AG10803 (cell line): ENCODE measurements at regions not wholly inside any gene's neighbourhood (a gene's known extent, or its start where the extent isn't known, plus 50 kb on each side); places are given as distances from the start of the nearest gene placed in this dataset.
"Not testable (repeated sequence)": the region's sequence is repeated elsewhere in the genome, so short reads cannot be mapped to it uniquely, and the experiment has no call there.

Source experiments
- DNase-seq: peaks from one replicate; pipeline ENCODE4 v3.0.0; 2010; ENCODE audit warnings: low read depth
- H3K4me3 ChIP-seq: 2 replicates; pipeline ENCODE4 v1.5.1; 2011; ENCODE audit warnings: mild to moderate bottlenecking, low read length, control low read depth
- TF ChIP-seq, protein P1 (sequence below): conservative IDR thresholded peaks from 2 replicates; pipeline ENCODE4 v1.5.1; 2011; ENCODE audit warnings: mild to moderate bottlenecking, low read length, control low read depth, inconsistent platforms

DNA sequence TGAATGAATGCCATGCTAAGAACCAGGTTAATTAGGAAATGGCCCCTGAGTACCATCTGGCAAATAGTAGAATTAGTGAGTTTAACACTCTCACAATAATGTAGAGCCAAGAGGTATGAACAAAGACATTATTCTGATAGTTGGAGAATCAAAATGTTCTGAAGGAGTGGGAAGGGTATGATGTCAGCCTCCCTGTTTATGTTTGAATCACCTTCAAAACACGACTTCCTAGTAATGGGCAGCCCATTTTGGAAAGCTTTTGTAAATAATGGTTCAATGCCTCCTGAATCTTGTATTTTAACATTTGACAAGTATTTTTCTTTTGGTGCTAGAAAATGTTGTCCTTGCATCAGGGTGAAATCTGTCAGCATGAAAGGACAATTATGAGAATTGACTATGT is 108.3 kb downstream of the DSEL start:
- no peak overlapping the region for H3K4me3 ChIP-seq
- DNase-seq = no peak
- TF ChIP-seq, protein P1, sequence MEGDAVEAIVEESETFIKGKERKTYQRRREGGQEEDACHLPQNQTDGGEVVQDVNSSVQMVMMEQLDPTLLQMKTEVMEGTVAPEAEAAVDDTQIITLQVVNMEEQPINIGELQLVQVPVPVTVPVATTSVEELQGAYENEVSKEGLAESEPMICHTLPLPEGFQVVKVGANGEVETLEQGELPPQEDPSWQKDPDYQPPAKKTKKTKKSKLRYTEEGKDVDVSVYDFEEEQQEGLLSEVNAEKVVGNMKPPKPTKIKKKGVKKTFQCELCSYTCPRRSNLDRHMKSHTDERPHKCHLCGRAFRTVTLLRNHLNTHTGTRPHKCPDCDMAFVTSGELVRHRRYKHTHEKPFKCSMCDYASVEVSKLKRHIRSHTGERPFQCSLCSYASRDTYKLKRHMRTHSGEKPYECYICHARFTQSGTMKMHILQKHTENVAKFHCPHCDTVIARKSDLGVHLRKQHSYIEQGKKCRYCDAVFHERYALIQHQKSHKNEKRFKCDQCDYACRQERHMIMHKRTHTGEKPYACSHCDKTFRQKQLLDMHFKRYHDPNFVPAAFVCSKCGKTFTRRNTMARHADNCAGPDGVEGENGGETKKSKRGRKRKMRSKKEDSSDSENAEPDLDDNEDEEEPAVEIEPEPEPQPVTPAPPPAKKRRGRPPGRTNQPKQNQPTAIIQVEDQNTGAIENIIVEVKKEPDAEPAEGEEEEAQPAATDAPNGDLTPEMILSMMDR = no peak

DNA sequence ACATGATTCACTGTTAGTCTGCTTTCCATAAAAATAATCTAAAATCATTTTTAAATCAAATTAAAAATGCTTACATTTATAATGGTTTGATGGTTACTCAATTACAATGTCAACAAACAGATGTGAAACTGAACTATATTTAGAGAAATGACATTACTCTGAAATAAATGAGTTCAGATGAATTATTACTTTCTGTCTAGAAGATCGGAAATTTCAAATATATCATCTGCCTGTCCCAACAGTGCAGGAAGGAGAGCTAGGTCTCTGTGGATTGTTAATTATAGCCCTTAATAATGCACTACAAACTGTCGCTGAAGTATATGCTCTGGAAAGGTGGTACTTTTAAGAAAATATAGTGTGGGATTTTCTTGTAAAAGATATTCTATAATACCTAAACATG is 109.8 kb downstream of the DSEL start:
- no peak overlapping the region for H3K4me3 ChIP-seq
- TF ChIP-seq, protein P1 = no peak
- DNase-seq = no peak

DNA sequence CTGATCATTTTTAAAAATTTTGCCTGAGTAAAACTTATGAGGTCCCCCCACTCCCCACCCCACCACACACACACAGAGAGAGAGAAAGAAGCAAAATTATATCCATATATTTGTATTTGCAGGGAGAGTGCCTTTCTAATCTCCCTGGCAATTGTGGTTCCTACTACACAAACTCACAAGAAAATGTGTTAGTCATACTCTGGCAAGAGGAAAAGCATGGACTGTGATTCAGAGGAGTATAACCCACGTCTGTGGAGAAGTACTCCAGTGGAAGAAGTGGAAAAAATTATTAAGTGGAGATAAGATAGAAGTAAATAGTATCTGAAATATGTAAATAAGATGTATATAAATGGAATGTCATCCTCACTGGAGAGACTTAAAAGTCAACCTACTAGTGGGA is 114.0 kb downstream of the DSEL start:
- H3K4me3 ChIP-seq = no peak overlapping the region
- TF ChIP-seq, protein P1 = no peak
- DNase-seq = peak; percentile 64

DNA sequence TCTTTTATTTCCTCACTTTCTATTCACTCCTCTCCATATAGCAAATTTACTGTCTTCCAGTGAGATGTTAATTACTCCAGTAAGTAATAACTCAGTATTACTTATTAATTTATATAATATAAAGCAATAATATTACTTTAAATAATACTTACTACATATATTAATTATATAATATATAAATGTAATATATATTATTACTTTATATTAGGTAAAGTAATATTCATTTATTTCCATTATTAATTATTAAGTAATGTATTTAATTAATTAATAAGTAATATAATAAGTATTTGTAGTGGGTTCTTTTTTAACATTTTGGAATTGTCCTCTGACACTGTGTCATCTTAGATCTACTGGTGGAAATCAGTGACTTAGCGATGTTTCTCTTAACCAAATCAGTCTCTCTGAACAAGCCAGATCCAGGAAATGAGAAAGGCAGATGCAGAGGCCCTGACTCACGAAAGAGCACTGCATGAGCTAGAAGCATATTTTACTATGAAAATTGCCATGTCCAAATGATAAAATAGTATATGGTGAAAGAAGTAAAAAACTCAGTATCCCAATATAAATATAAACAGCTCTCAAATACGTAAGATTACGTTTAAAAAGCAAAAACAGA is 115.9 kb downstream of the DSEL start:
- DNase-seq = no peak
- TF ChIP-seq, protein P1 = no peak
- H3K4me3 ChIP-seq = no peak overlapping the region

DNA sequence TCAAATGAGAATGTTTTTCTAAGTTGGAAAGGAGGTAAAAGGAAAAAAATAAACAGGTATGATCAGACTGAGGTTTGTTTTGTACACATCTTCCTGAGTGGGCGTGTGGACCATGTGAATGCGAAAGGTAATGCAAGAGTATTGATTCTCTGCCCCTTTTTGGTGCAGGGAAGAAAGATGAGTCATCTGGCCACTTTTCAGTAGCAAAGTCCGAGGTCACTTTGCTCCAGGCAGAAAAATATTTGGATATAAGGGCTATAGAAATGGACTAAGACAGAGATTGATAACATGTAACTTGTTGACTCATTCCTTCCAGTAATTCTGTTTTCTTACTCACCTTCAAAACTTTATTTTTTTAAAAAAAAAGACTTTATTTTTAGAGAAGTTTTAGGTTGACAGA is 130.5 kb downstream of the DSEL start:
- TF ChIP-seq, protein P1 = no peak

DNA sequence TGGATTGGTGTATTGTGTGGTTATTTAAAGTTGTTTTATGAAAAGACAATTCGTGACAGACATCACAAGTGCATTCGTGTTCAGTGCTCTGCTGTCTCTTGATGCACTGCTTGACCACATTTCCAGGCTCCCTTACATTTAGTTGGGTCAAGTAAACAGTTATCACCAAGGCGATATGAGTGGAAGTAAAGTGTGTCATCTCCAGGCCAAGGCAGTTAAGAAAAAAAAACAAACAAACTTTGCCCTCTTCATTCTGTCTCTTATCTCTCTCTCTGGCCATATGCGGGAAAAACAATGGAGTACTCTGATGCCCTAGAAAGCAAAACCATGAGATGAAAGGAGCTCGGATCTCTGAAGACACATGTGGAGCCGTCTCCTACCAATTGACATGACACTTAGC is 131.1 kb downstream of the DSEL start:
- no peak for DNase-seq
- H3K4me3 ChIP-seq = no peak overlapping the region
- TF ChIP-seq, protein P1 = no peak

More for the DNA sequence above, 130.5 kb downstream of the DSEL start:
- no peak overlapping the region for H3K4me3 ChIP-seq
- no peak for DNase-seq

DNA sequence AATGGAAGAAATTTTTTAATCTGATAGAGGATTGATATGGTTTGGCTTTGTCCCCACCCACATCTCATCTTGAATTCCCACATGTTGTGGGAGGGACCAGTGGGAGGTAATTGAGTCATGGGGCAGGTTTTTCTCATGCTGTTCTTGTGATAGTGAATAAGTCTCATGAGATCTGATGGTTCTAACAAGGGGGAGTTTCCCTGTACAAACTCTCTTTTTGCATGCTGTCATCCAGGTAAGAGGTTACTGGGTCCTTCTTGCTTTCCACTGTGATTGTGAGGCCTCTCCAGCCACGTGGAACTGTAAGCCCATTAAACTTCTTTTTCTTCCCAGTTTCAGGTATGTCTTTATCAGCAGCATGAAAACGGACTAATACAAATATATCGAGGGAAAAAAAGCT is 132.5 kb downstream of the DSEL start:
- not testable (repeated sequence) for DNase-seq, H3K4me3 ChIP-seq
